Mononuclear cell (primary cell): ENCODE measurements at regions not wholly inside any gene's neighbourhood (a gene's known extent, or its start where the extent isn't known, plus 50 kb on each side); places are given as distances from the start of the nearest gene placed in this dataset.

Experiments used
- H3K27me3 ChIP-seq: 2 replicates; pipeline ENCODE4 v1.6.0; 2011; ENCODE audit warnings: low read length, control low read depth; ENCODE audit not compliant: insufficient read depth
- H3K4me1 ChIP-seq: 2 replicates; pipeline ENCODE4 v1.5.1; 2011; ENCODE audit warnings: mild to moderate bottlenecking, low read length, control low read depth; ENCODE audit not compliant: insufficient read depth
- H3K4me3 ChIP-seq: 2 replicates; pipeline ENCODE4 v1.5.1; 2011; ENCODE audit warnings: mild to moderate bottlenecking, low read length, moderate library complexity
- H3K9me3 ChIP-seq: 2 replicates; pipeline ENCODE4 v1.5.1; 2011; ENCODE audit warnings: low read depth, mild to moderate bottlenecking, control low read depth, low read length

DNA sequence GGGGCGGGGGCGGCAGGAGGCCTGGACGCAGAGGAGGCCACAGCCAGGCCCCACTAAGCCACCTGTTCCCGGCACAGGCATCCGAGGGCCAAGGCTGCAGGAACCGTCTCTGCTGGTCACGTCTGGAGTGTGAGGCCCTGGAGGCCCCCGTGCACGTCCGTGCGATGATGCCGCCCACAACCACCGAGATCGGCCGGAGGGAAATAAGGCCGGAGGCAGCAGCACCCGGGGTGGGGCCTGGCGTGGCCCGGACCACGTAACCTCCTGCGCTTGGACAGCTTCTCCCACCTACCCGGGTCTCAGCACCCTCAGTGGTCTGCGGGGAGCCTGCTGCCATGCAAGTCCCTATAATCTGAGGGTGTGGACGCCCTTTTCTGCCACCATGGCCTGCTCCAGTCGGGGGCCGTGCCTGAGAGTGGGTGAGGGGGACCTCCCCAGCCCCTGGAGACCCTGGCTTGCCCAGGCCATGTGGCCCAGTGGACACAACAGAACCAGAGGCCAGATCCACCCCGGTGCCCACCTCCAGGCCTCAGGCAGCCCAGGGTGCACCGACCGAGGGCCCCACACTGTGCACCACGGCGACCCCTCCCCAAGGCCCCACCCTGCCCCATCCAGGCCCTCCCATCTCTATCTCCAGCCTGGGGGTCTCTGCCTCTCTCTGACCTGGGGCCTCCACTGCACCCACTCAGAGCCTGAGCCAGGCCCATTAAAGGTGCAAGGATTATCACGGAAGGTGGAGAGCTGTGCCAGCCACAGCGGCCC is 83.1 kb downstream of the PDGFA start:
- no peaks in the 10 kb centered on the region for H3K27me3 ChIP-seq
- H3K9me3 ChIP-seq, result no peaks in the 10 kb centered on the region
- H3K4me1 ChIP-seq, result no peaks in the 10 kb centered on the region

DNA sequence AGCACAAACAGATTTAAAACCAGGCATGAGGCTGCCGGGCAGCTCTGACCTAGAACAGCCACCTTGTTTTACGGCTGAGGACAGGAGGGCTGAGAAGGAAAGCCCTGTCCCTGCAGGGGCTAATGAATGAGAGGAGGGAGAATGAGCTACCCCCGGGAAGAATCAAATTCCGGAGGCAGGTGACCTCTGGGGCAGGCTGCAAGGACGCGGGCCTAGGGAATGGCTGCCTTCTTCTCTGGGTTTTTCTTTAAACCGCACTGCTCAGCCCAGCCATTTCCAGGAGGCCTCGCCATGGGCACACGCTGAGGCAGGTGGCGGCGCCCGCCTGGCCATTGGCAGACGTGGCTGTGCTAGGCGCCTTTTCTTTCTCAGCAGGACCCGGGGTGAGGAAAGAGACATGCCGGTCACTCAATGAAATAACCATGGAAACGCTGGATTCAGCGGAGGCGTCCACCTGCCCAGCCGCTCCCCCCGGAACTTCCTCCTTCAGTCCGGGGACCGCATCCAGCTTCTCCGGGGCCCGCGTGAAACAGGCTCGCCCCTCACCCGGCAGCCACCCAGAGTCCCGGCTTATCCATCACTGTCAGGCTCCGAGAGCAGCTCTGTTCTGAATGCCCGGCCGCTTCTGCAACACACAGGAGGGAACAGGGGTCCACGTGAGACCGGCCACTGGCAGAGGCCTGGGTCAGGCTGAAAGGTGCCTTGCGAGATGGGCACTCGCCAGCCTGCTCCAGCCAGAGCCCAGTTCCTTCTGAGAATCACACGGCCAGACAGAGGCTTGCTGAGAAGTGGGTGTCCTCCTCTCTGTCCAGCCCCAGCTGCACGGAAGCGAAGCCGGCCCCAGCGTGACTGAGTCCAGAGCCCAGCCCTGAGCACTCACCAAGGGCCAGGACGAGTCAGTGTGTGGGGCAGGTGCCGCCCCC is 82.1 kb downstream of the PDGFA start:
- H3K4me3 ChIP-seq, result no peak overlapping the region
- no peaks in the 10 kb centered on the region for H3K9me3 ChIP-seq
- no peaks in the 10 kb centered on the region for H3K4me1 ChIP-seq
- H3K27me3 ChIP-seq, result no peaks in the 10 kb centered on the region

More for the DNA sequence above, 83.1 kb downstream of the PDGFA start:
- no peak overlapping the region for H3K4me3 ChIP-seq

DNA sequence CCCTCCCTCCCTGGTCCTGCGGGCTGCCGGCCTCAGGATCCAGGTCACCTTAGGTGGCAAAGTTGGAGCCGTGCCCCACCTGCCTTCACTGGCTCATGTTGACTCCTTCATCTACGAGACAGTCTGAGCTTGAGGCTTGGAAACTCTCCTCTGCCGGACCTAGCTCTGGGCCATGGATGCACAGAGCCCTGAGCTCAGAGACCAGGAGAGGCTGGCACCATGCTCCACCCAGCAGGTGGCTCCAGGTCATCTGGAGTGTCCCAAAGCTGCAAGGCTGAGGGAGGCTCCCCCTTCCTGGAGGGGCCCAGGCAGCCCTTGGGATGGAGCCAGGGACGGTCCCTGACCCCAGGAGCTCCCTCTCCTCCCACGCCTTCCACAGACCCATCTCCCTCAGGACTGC is 81.3 kb downstream of the PDGFA start:
- H3K9me3 ChIP-seq, result no peaks in the 10 kb centered on the region
- H3K27me3 ChIP-seq, result no peaks in the 10 kb centered on the region
- H3K4me3 ChIP-seq, result no peak overlapping the region
- H3K4me1 ChIP-seq, result no peaks in the 10 kb centered on the region

DNA sequence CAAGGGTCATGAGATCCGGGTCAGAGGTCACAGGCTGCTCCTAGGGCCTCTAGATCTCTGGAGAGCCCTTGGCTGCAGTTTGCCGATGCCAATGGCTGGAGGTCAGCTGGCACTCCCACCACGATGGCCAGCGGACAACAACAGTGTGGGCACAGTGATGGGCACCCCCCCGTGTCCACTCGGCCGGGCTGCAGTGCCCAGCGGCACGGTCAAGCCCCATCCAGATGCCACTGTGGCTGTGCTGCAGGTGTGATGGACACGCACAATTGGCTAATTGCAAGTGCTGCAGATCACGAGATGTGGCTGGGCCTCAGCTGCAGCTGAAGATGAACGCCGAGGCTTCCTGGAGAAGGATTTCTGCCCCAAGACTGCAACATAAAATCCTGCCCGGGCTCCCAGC is 80.7 kb downstream of the PDGFA start:
- H3K4me3 ChIP-seq, result no peak overlapping the region
- no peaks in the 10 kb centered on the region for H3K27me3 ChIP-seq
- no peaks in the 10 kb centered on the region for H3K4me1 ChIP-seq
- no peaks in the 10 kb centered on the region for H3K9me3 ChIP-seq

DNA sequence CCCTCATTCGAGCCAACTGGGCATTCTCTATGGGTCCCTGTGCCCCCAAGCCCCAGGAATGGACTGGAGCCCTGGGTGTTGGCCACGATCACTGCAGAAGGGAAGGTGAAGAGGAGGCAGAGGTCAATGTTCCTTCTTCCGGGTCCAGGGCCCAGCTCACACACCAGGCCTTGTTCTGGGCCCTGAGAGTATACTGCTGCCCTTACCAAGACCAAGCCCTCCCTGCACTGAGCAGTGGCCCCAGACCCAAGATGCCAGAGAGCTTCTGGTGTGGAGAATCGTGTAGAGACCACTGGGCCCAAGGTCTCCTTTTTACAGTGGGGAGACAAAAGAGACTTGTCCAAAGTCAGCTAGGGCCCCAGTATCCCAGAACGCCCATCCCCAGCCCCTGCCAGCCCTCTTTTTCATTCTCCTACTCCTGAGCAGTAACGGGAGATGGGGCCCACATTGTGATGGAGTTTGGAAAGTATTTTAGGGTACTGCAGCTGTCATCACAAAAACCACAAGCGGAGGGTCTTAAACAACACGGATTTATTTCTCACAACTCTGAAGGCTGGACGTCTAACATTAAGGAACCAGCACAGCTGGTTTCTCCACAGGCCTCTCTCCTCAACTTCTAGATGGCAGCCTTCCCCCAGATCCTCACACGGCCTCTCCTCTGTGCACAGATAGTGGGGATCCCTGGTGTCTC is 79.4 kb downstream of the PDGFA start:
- Histone ChIP-seq H3K4me3 (no peak overlapping the region), H3K9me3 (no peaks in the 10 kb centered on the region), H3K27me3 (no peaks in the 10 kb centered on the region), H3K4me1 (no peaks in the 10 kb centered on the region)

DNA sequence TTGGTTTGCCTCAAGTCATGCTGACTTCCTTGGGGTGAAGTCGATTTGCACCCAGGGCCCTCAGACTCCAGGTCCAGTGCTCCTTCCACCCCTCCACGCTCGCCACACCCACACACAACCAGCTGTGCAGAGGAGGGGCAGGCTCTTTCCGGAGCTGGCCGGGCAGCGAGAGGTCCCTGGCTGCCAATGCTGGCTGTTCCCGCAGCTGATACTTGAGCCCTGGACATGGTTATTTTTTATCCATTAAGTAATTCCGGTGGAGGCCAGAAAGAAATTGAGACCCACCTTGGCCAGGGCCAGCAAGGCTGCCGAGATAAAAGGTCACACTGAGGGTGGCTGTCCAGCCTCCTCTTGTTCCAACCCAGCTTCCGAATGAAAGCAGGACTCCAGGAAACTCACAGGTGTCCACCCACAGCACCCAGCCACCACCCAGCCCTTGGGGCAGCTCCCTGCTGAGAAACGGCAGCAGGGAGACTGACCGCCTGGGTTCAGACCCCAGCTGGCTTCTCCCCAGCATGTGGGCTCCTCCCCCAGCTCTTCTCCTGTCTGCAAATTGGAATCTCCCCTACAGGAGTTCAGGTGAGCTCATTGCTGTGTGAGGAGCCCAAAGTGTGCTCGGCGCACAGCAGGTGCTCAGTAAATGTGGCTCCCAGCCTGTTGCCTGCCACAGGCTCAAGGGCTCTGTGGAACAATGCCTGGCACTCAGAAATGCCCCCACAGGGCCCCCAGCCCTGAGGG is 77.8 kb downstream of the PDGFA start:
- H3K9me3 ChIP-seq, result no peaks in the 10 kb centered on the region
- H3K4me3 ChIP-seq, result no peak overlapping the region
- H3K27me3 ChIP-seq, result no peaks in the 10 kb centered on the region
- H3K4me1 ChIP-seq, result no peaks in the 10 kb centered on the region

DNA sequence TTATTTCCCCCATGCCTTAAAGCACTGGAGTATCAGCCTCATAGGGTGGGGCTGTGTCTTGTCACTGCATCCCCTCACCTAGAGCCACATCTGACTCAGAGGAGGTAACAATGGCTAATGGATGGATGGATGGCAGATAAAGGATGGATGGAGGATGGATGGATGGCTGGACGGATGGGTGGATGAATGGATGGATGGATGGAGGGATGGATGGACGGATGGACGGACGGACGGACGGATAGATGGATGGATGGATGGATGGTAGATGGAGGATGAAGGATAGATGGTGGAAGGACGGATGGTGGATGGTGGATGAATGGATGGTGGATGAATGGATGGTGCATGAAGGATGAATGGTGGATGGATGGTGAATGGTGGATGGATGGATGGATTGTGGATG is 77.2 kb downstream of the PDGFA start:
- no peaks in the 10 kb centered on the region for H3K4me1 ChIP-seq
- H3K9me3 ChIP-seq, result no peaks in the 10 kb centered on the region
- H3K4me3 ChIP-seq, result no peak overlapping the region
- no peaks in the 10 kb centered on the region for H3K27me3 ChIP-seq

DNA sequence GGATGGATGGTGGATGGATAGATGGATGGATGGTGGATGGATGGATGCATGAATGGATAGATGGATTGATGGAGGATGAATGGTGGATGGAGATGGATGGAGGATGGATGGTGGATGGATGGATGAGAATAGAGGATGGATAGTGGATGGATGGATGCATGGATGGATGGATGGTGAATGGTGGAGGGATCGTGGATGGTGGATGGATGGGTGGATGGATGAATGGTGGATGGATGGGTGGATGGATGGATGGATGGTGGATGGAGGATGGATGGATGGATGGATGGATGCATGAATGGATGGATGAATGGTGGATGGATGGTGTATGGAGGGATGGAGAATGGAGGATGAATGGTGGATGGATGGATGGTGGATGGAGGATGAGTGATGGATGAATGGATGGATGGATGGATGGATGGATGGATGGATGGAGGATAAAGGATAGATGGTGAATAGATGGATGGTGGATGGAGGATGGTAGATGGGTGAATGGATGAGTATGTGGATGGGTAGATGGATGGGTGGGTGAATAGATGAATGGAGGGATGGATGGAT is 76.3 kb downstream of the PDGFA start:
- no peak overlapping the region for H3K4me3 ChIP-seq
- H3K4me1 ChIP-seq, result no peaks in the 10 kb centered on the region
- H3K27me3 ChIP-seq, result no peaks in the 10 kb centered on the region
- no peaks in the 10 kb centered on the region for H3K9me3 ChIP-seq

DNA sequence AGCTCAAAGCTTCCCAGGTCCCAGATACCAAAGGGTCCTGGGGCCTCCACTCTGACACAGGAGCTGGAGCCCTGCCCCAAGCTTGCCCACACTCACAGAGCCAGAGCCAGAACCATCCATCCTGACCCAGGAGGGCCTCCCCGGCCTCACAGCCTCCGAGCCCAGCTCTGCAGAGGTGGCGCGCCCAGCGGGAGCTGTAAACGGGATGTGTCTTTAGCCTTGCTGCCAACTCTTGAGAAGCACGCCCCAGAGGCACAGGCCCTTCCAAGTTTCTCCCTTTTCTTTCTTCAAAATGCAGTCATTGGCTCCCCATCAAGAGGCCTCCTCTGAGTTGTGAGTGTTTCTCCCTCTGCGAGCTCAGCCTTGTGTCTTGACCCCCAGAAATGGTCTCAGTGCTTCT is 75.0 kb downstream of the PDGFA start:
- no peaks in the 10 kb centered on the region for H3K4me1 ChIP-seq
- no peak overlapping the region for H3K4me3 ChIP-seq
- H3K9me3 ChIP-seq, result no peaks in the 10 kb centered on the region
- H3K27me3 ChIP-seq, result no peaks in the 10 kb centered on the region

DNA sequence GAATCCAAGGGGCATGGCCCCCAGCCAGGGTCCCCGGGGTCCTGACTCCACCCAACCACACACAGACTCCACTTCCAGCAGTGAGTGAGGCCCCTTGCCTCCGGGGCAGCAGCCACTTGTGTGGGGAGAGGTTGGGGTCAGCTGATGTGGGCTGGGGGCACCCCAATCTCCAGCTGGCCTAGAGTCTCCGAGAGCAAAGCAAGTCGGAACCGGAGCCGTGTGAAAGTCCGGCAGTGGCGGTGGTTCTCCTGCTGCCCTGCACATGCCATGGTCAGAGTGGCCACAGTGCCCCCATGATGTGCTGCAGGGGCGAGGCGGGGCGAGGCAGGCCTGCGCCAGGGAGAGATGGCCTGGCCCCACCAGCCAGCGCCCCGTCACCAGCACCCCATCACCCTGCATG is 74.6 kb downstream of the PDGFA start:
- Histone ChIP-seq H3K27me3 (no peaks in the 10 kb centered on the region), H3K4me1 (no peaks in the 10 kb centered on the region), H3K4me3 (no peak overlapping the region), H3K9me3 (no peaks in the 10 kb centered on the region)

DNA sequence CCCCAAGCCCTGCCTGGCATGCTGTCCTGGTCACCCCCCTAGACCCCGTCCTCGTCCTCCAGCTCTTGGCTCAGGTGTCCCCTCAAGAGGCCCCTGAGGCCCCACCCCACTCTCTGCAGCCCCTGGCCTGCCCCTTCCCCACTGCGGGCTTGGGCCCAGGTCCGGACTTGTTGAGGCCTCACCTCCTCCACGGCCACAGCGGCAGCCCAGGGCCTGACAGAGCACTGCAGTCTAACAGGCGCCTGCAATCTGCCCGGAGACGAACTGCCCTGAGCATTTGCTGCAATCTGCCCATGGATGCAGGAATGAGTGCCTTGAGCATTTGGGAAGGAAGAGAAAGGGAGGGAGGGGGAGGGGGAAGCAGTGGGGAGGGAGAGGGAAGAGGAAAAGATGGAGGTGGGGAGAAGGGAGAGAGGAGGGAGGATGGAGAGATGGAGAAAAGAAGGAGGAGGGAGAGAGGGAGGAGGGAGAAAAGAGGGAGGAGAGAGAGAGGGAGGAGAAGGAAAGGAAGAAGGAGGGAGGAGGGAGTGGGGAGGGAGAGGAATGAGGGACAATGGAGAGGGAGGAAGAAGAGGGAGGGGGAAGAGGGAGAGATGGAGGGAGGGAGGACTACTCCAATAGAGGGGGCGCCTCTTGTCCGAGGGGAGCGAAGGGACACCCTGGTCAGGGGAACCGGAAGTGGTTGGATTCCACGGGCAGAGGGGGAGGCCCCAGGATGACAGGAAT is 73.9 kb downstream of the PDGFA start:
- H3K4me1 ChIP-seq, result no peaks in the 10 kb centered on the region
- H3K27me3 ChIP-seq, result no peaks in the 10 kb centered on the region
- no peak overlapping the region for H3K4me3 ChIP-seq
- H3K9me3 ChIP-seq, result no peaks in the 10 kb centered on the region

DNA sequence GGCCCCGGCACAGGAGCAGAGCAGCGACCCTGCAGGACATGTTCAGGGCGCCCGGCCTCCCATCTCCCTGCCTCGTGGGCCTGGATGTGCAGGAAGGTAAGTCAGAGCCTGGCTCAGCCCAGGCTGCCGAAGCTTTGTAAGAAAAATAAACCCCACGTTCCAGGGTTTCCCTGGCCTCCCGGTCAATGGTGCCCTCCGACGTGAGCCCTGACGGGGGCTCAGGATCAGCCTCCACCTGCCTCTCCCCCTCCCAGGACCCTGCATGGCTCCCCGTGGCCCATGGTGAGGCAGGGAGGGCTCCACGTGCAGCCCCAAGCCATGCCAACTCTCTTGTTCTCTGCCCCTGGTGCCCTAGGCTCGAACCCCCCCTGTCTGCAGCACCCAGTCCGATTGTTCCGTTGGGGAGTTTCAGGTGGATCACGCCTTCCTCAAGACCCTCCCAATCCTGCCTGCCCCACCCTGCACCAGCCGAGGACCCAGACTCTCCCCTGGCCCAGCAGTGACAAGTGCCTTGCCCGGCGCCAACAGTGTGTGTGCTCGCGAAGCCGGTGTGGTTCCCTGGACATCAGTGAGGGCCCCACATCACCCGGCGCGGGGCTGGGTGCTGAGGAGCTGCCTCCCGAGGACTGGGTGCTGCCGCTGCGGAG is 73.2 kb downstream of the PDGFA start:
- H3K4me1 ChIP-seq, result no peaks in the 10 kb centered on the region
- H3K9me3 ChIP-seq, result no peaks in the 10 kb centered on the region

More for the DNA sequence above, 73.2 kb downstream of the PDGFA start:
- H3K27me3 ChIP-seq, result no peaks in the 10 kb centered on the region
- no peak overlapping the region for H3K4me3 ChIP-seq
